CD4-positive, alpha-beta T cell treated with Interleukin-21 for 1 hour (primary cell): ENCODE measurements at regions not wholly inside any gene's neighbourhood (a gene's known extent, or its start where the extent isn't known, plus 50 kb on each side); places are given as distances from the start of the nearest gene placed in this dataset.

ENCODE experiments used
- DNase-seq: peaks from one replicate; pipeline ENCODE4 v3.0.0-alpha.2; 2020

- DNase-seq = no peak
These were observed 178.8 kb downstream of the DACT1 start for GRCh38 chr14:58816416-58817115.

- DNase-seq = no peak
These were observed 180.1 kb downstream of the DACT1 start for GRCh38 chr14:58817846-58818245.

GRCh38 chr14:58820032-58820431 is 182.3 kb downstream of the DACT1 start:
- DNase-seq = no peak

GRCh38 chr14:58821421-58821820 is 183.7 kb downstream of the DACT1 start:
- DNase-seq = no peak

GRCh38 chr14:58822856-58823255 is 185.1 kb downstream of the DACT1 start:
- no peak for DNase-seq

- DNase-seq = no peak
These were observed 185.6 kb downstream of the DACT1 start for GRCh38 chr14:58823312-58823711.

- DNase-seq = no peak
These were observed 186.3 kb downstream of the DACT1 start for GRCh38 chr14:58824106-58824505.

GRCh38 chr14:58824796-58825195 is 187.0 kb downstream of the DACT1 start:
- no peak for DNase-seq

GRCh38 chr14:58825606-58826005 is 187.8 kb downstream of the DACT1 start:
- no peak for DNase-seq

GRCh38 chr14:58826845-58827686 is 189.3 kb downstream of the DACT1 start:
- DNase-seq = no peak

GRCh38 chr14:58828298-58828697 is 190.5 kb downstream of the DACT1 start:
- no peak for DNase-seq

- no peak for DNase-seq
These were observed 191.8 kb downstream of the DACT1 start for GRCh38 chr14:58829594-58829993.

- no peak for DNase-seq
These were observed 192.4 kb downstream of the DACT1 start for GRCh38 chr14:58830121-58830520.

- no peak for DNase-seq
These were observed 194.3 kb downstream of the DACT1 start for GRCh38 chr14:58832095-58832521.

- no peak for DNase-seq
These were observed 196.0 kb downstream of the DACT1 start for GRCh38 chr14:58833634-58834378.

- DNase-seq = no peak
These were observed 198.7 kb downstream of the DACT1 start for GRCh38 chr14:58836303-58836974.

GRCh38 chr14:58839233-58839632 is 201.5 kb downstream of the DACT1 start:
- DNase-seq = no peak

GRCh38 chr14:58844544-58844943 is 206.8 kb downstream of the DACT1 start:
- DNase-seq = no peak

- DNase-seq = no peak
These were observed 209.1 kb downstream of the DACT1 start for GRCh38 chr14:58846682-58847465.

GRCh38 chr14:58848365-58848764 is 210.6 kb downstream of the DACT1 start:
- no peak for DNase-seq

GRCh38 chr14:58849601-58850000 is 211.8 kb downstream of the DACT1 start:
- no peak for DNase-seq

GRCh38 chr14:58850011-58850410 is 212.2 kb downstream of the DACT1 start:
- DNase-seq = no peak
